ENCODE measurements at regions not wholly inside any gene's neighbourhood (a gene's known extent, or its start where the extent isn't known, plus 50 kb on each side); places are given as distances from the start of the nearest gene placed in this dataset.

DNA sequence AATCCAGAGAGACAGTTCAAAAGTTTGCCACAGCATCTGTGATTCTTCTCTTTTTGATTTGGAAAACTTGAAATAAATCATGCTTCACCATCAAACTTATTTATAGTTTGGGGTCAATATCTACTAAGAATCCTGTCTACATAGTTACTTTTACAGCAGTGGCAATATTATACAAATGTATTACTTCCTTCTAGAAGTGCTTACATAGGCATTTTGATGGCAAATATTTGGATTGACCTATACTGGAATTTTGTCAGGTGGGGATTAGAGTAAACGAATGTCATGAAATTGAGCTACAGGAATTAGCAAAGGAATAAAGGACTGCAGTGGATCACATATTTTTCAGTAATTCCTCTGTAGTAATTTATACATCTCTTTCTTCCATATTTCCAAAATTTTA lies 1885.5 kb upstream of the ADGRL3 start:
- TF ChIP-seq RFX5 (IDR thresholded peaks at IDR 0.05; ENCODE audit: low read depth, low read length): no peak
- no peak for TF ChIP-seq POLR2AphosphoS5 (IDR thresholded peaks at IDR 0.05; ENCODE audit: low read length)

Data from GM12878 (cell line).